Neural cell (in vitro differentiated cells): ENCODE measurements at regions not wholly inside any gene's neighbourhood (a gene's known extent, or its start where the extent isn't known, plus 50 kb on each side); places are given as distances from the start of the nearest gene placed in this dataset.

Experiments
- H2AFZ ChIP-seq: fragments of 200-600, 300-800 bp; sonication (generic), shearing (Covaris generic); 2 replicates; pipeline ENCODE4 v1.6.0; 2014; ENCODE audit warnings: low read depth, mild to moderate bottlenecking, antibody characterized with exemption, low read length, moderate library complexity
- H3F3A ChIP-seq: fragments of 200-600 bp; shearing (Covaris generic); 2 replicates; pipeline ENCODE4 v1.6.1; 2016; ENCODE audit warnings: mild to moderate bottlenecking, moderate library complexity, mixed read lengths, antibody characterized with exemption, low read length; ENCODE audit not compliant: insufficient read depth, poor library complexity, severe bottlenecking
- H3K27ac ChIP-seq: fragments of 200-600, 300-800 bp; sonication (generic), shearing (Covaris generic); 2 replicates; pipeline ENCODE4 v1.5.1; 2014; ENCODE audit warnings: mild to moderate bottlenecking, low read length, moderate library complexity
- H3K27me3 ChIP-seq: fragments of 300-800, 200-600 bp; sonication (generic), shearing (Covaris generic); 2 replicates; pipeline ENCODE4 v1.6.0; 2014; ENCODE audit warnings: mild to moderate bottlenecking, low read depth, low read length, moderate library complexity; ENCODE audit not compliant: insufficient read depth
- H3K36me3 ChIP-seq: fragments of 300-800, 200-600 bp; sonication (generic), shearing (Covaris generic); 2 replicates; pipeline ENCODE4 v1.5.1; 2014; ENCODE audit warnings: mild to moderate bottlenecking, antibody characterized with exemption, low read length, moderate library complexity; ENCODE audit not compliant: insufficient read depth
- H3K4me2 ChIP-seq: fragments of 300-800, 200-600 bp; sonication (generic), shearing (Covaris generic); 2 replicates; pipeline ENCODE4 v1.6.0; 2014; ENCODE audit warnings: mild to moderate bottlenecking, low read length
- H3K4me3 ChIP-seq: fragments of 300-800, 200-600 bp; sonication (generic), shearing (Covaris generic); 2 replicates; pipeline ENCODE4 v1.5.1; 2014; ENCODE audit warnings: mild to moderate bottlenecking, low read length, moderate library complexity
- H3K79me2 ChIP-seq: fragments of 200-600 bp; shearing (Covaris generic); replicated peaks from 2 replicates; pipeline ENCODE4 v1.6.0; 2014; ENCODE audit warnings: mild to moderate bottlenecking, low read length, moderate library complexity; ENCODE audit not compliant: insufficient read depth
- H3K9ac ChIP-seq: fragments of 300-800, 200-600 bp; sonication (generic), shearing (Covaris generic); 2 replicates; pipeline ENCODE4 v1.6.1; 2016; ENCODE audit warnings: mild to moderate bottlenecking, low read length, mixed read lengths
- H3K9me2 ChIP-seq: fragments of 200-600 bp; shearing (Covaris generic); 2 replicates; pipeline ENCODE4 v1.6.1; 2016; ENCODE audit warnings: mild to moderate bottlenecking, low read length, mixed read lengths; ENCODE audit not compliant: insufficient read depth
- H3K9me3 ChIP-seq: fragments of 200-600, 300-800 bp; sonication (generic), shearing (Covaris generic); 2 replicates; pipeline ENCODE4 v1.6.1; 2016; ENCODE audit warnings: mild to moderate bottlenecking, mixed run types, low read length, moderate library complexity, mixed read lengths
- H4K20me1 ChIP-seq: fragments of 200-600 bp; shearing (Covaris generic); 2 replicates; pipeline ENCODE4 v1.6.1; 2016; ENCODE audit warnings: mild to moderate bottlenecking, mixed run types; ENCODE audit not compliant: insufficient read depth
- EP300 ChIP-seq: fragments of 450-650 bp; conservative IDR thresholded peaks from 2 replicates; pipeline ENCODE4 v1.6.1; 2014; ENCODE audit warnings: antibody characterized with exemption, mild to moderate bottlenecking, moderate library complexity; ENCODE audit not compliant: poor library complexity, severe bottlenecking
- EZH2 ChIP-seq: fragments of 200-600, 300-800 bp; shearing (Covaris generic), sonication (generic); IDR thresholded peaks from 2 replicates; pipeline ENCODE4 v1.6.1; 2014; ENCODE audit warnings: antibody characterized with exemption, low read length, borderline replicate concordance, mild to moderate bottlenecking; ENCODE audit not compliant: insufficient read depth, poor library complexity, severe bottlenecking
- MXI1 ChIP-seq: fragments of 450-650 bp; conservative IDR thresholded peaks from 2 replicates; pipeline ENCODE4 v1.6.1; 2014; ENCODE audit warnings: antibody characterized with exemption, mild to moderate bottlenecking; ENCODE audit not compliant: poor library complexity, severe bottlenecking
- POLR2AphosphoS5 ChIP-seq: IDR thresholded peaks from 2 replicates; pipeline ENCODE4 v1.6.1; 2012
- RAD21 ChIP-seq: fragments of 450-650 bp; conservative IDR thresholded peaks from 2 replicates; pipeline ENCODE4 v1.6.1; 2014; ENCODE audit warnings: antibody characterized with exemption, mild to moderate bottlenecking, moderate library complexity
- REST ChIP-seq: IDR thresholded peaks from 2 replicates; pipeline ENCODE4 v1.6.1; 2012; ENCODE audit warnings: borderline replicate concordance
- SMC3 ChIP-seq: fragments of 450-650 bp; conservative IDR thresholded peaks from 2 replicates; pipeline ENCODE4 v1.6.1; 2014; ENCODE audit warnings: antibody characterized with exemption, mild to moderate bottlenecking, moderate library complexity; ENCODE audit not compliant: poor library complexity
- TAF1 ChIP-seq: IDR thresholded peaks from 2 replicates; pipeline ENCODE4 v1.6.1; 2012; ENCODE audit warnings: low read depth
- TF ChIP-seq, protein P1 (sequence below): fragments of 450-650 bp; IDR thresholded peaks from 2 replicates; pipeline ENCODE4 v1.5.1; 2014; ENCODE audit warnings: antibody characterized with exemption, mild to moderate bottlenecking, moderate library complexity; ENCODE audit not compliant: poor library complexity, severe bottlenecking

DNA sequence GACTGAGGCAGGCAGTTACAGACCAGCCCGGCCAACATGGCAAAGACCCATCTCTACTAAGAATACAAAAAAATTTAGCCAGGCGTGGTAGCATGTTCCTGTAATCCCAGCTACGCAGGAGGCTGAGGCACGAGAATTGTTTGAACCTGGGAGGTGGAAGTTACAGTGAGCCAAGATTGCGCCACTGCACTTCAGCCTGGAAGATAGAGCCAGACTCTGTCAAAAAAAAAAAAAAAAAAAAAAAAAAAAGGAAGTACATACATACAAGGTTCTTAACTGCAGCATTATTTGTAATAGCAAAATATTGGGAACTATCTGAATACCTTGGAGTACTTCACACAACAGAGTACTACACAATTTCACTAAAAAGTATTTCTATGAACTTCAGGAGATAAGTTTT lies 183.5 kb upstream of the OLIG3 start:
- Histone ChIP-seq H4K20me1 (no peaks in the 10 kb centered on the region), H3K9me2 (no peaks in the 10 kb centered on the region), H3F3A (no peaks in the 10 kb centered on the region), H3K36me3 (no peaks in the 10 kb centered on the region), H2AFZ (no peak overlapping the region), H3K4me3 (no peak overlapping the region), H3K4me2 (no peak overlapping the region), H3K9me3 (no peaks in the 10 kb centered on the region), H3K79me2 (no peaks in the 10 kb centered on the region), H3K9ac (no peak overlapping the region), H3K27me3 (no peaks in the 10 kb centered on the region), H3K27ac (no peak overlapping the region)
- no peak for TF ChIP-seq TAF1
- TF ChIP-seq RAD21, result no peak
- no peak for TF ChIP-seq EZH2
- TF ChIP-seq EP300, result no peak

DNA sequence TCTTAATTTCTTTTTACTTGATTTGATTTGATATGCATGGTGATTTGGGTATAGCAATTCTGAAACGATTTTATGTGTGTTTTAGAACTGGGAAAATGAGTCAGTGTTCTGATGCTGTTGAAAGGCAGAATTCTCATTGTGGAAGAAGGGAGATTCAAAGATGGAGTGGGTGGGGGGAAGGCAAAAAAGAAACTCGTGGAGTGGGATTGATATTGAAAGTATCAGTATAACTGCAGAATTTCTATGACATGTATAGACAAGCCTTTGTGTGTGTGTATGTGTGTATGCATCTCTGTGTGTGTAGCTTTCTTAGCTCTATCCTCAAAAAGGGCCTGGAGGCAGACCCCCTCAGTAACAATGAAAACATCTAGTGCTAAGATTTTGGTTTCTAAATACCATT lies 184.3 kb upstream of the OLIG3 start:
- Histone ChIP-seq H3K27ac (no peak overlapping the region), H4K20me1 (no peaks in the 10 kb centered on the region), H2AFZ (no peak overlapping the region), H3K4me2 (no peak overlapping the region), H3K9ac (no peak overlapping the region), H3K79me2 (no peaks in the 10 kb centered on the region), H3K36me3 (no peaks in the 10 kb centered on the region), H3F3A (no peaks in the 10 kb centered on the region), H3K9me2 (no peaks in the 10 kb centered on the region), H3K9me3 (no peaks in the 10 kb centered on the region), H3K4me3 (no peak overlapping the region), H3K27me3 (no peaks in the 10 kb centered on the region)
- no peak for TF ChIP-seq REST
- TF ChIP-seq, protein P1, sequence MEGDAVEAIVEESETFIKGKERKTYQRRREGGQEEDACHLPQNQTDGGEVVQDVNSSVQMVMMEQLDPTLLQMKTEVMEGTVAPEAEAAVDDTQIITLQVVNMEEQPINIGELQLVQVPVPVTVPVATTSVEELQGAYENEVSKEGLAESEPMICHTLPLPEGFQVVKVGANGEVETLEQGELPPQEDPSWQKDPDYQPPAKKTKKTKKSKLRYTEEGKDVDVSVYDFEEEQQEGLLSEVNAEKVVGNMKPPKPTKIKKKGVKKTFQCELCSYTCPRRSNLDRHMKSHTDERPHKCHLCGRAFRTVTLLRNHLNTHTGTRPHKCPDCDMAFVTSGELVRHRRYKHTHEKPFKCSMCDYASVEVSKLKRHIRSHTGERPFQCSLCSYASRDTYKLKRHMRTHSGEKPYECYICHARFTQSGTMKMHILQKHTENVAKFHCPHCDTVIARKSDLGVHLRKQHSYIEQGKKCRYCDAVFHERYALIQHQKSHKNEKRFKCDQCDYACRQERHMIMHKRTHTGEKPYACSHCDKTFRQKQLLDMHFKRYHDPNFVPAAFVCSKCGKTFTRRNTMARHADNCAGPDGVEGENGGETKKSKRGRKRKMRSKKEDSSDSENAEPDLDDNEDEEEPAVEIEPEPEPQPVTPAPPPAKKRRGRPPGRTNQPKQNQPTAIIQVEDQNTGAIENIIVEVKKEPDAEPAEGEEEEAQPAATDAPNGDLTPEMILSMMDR, result no peak
- no peak for TF ChIP-seq MXI1
- no peak for TF ChIP-seq EZH2
- no peak for TF ChIP-seq RAD21
- TF ChIP-seq TAF1, result no peak
- TF ChIP-seq POLR2AphosphoS5, result no peak
- no peak for TF ChIP-seq SMC3
- TF ChIP-seq EP300, result no peak
